ACHN (cell line): ENCODE measurements at regions not wholly inside any gene's neighbourhood (a gene's known extent, or its start where the extent isn't known, plus 50 kb on each side); places are given as distances from the start of the nearest gene placed in this dataset.

Experiments
- DNase-seq: peaks from one replicate; pipeline ENCODE4 v3.0.0-alpha.2; 2015
- in situ Hi-C: cut with HindIII; loops from 2 replicates; pipeline ENCODE4 v1.10.0; 2017; ENCODE audit warnings: low sequenced_read_pairs, low pct_ligation_motif_present, low pct_unique_long_range_greater_than_20kb

- DNase-seq: no peak
- in situ Hi-C loops: no loop called here
These were observed 77.0 kb upstream of the EEPD1 start for GRCh38 chr7:36076074-36076473.

- no peak for DNase-seq
- in situ Hi-C loops: no loop called here
These were observed 74.2 kb upstream of the EEPD1 start for GRCh38 chr7:36078816-36079360.

DNA sequence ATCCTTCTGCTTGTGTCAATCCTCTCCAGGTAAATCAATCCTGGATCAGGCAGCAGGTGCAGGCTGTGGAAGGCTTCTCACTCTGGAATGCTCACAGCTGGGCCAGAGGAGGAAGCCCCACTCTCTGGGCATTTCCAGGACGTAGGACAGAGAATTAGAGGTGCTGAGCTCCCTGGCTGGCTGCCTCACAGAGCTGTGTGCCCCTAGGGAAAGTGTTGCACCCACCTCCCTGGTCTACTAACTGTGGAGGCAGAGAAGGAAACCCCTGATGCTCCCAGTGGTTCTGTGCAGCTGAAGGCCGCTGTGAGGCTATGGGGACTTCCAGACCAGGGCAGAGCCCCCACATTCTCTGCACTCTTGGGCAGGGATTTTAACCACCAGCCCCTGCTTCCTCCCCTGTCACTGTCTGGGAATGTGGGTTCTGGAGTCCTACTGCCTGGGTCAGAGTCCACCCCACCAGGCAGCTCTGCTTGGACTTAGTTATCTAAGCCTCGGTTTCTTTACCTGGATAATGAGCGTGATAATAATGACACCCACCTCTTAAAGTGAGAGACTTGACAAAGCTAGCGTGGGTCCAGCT lies 73.5 kb upstream of the EEPD1 start:
- no peak for DNase-seq
- in situ Hi-C loops: no loop called here

DNA sequence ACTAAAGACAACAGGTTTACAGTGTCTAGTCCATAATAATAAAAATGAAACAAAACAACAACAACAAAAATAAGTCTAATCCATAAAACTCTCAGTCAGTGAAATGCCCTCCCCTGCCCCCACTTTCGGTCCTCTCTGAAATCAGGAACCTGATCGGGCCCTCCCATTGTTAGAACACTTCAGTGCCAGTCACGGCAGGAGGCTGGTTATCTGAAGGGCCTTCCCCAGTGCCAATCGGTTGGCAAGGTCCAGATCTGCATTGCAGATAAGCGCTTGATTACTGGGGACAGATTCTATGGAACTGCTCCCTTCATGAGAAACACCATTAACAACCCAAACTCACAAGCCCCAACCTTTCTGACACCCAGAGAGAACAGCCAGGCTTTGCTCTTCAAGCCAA lies 72.2 kb upstream of the EEPD1 start:
- in situ Hi-C loops: no loop called here
- DNase-seq: no peak

GRCh38 chr7:36082216-36082615 lies 70.8 kb upstream of the EEPD1 start:
- no peak for DNase-seq
- in situ Hi-C loops: no loop called here

GRCh38 chr7:36082910-36083309 lies 70.1 kb upstream of the EEPD1 start:
- in situ Hi-C loops: no loop called here
- DNase-seq: peak; percentile 11

DNA sequence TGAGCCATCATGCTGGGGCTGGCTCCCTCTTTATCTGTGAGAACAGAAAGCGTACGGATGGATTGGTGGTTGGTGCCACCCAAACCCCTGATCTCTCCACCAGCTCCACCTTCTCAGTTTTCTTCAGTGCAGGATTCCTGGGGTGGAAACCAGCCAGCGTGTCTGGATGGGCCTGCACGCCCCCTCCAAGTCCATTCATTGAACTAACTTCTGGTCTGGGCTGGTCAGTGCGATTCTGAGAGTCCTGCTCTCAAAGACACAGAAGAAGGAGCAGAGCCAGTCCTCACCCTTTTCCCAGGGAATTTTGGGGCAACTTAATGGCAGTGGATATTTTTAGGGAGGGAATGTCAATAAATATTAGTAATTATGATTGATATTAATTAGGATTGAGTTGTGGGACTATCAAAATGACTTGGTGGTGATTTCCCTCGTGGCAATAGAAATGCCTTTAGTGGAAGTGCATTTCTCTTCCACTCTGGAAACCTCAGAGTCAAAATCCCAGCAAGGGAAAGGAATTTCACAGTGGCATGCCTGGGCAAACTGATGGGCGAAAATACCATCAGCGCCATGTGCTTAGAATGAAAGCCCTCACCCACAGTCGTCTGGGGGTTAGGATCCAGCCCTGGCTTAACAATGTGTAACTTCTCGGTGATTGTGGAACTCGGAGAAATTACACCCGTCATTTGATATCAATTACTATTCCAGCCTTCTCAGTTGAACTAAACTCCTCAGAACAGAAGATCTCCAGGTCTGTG lies 69.3 kb upstream of the EEPD1 start:
- in situ Hi-C loops: no loop called here
- DNase-seq: no peak

DNA sequence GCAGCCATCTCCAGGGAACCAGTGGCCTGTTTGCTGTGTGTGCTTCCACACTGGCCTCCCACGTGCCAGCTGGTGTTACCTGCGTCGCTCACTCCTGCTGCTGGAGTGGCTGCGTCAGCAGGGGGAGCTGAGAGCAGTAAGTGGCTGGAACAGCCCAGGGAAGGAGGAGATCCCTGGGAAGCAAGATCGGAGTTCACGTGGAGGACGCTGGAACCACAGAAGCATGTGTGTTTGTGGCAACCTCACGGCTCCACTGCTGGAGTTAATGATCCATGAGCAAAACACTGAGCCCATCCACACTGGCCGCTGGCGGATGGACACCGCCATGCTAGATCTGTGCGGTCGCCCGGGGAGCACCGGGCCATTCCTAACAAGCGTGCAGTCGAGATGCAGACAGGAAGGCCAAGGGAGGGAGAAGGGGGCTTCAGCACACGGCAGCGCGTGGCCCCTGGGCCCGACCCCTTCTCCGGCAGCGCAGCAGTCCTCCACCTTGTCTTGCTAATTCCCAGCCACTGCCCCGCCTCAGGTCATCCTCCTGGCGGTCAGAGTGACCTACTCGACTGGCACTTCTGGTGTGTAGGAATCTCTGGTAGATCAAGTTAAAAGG lies 68.5 kb upstream of the EEPD1 start:
- peak; percentile 73 for DNase-seq
- in situ Hi-C loops: no loop called here

- no peak for DNase-seq
- in situ Hi-C loops: no loop called here
These were observed 68.0 kb upstream of the EEPD1 start for GRCh38 chr7:36085096-36085495.

- in situ Hi-C loops: no loop called here
- no peak for DNase-seq
These were observed 66.5 kb upstream of the EEPD1 start for GRCh38 chr7:36086571-36086970.

GRCh38 chr7:36088553-36088952 lies 64.5 kb upstream of the EEPD1 start:
- no peak for DNase-seq
- in situ Hi-C loops: no loop called here

DNA sequence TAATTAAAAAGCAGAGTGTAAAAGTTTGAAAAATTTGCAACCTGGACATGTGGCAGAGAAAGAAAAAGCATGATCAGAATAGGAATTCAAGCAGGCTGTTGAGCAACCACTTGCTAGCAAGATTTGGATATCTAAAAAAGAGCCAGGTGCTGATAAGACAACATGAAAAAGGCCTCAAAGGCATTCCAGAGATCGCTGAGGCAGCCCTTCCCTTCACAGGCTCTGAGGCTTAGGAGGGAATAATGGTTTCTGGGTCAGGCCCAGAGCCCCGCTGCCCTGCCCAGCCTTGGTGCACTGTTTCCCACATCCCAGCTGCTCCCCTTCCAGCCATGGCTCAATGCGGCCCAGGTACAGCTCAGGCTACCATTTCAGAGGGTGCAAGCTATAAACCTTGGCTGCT lies 64.1 kb upstream of the EEPD1 start:
- DNase-seq: no peak
- in situ Hi-C loops: no loop called here

GRCh38 chr7:36090976-36091873 lies 61.8 kb upstream of the EEPD1 start:
- DNase-seq: no peak
- in situ Hi-C loops: no loop called here

- in situ Hi-C loops: no loop called here
- no peak for DNase-seq
These were observed 61.2 kb upstream of the EEPD1 start for GRCh38 chr7:36091874-36092176.

DNA sequence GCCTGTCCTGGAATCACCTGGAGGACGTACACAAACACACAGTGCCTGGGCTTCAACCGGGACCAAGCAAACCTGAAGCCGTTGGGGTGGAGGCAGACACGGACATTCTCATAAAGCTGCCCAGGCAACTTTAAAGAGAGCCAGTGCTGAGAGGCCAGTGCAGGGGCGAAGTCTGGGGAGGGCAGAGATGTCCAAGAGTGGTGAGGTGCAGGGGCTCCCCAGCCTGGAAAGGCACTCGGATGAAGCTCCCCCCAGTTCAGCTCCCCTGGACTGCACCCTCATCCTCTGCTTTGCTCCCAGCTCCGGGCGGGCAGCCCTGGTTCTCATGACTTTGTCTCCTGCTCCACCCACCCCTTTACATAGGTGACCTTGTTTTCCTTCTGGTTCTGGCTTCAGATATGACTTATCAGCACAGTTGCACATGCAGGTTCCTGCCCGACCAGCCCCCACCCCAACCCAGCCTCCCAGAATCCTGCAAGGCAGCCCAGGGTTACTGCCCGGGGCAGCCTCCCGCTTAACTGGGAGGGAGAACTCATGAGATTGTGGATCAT lies 60.8 kb upstream of the EEPD1 start:
- in situ Hi-C loops: no loop called here
- DNase-seq: no peak

- in situ Hi-C loops: no loop called here
These were observed 56.5 kb upstream of the EEPD1 start for GRCh38 chr7:36096460-36097095.

GRCh38 chr7:36098096-36098495 lies 55.0 kb upstream of the EEPD1 start:
- in situ Hi-C loops: no loop called here

More at GRCh38 chr7:36096460-36097095, 56.5 kb upstream of the EEPD1 start:
- DNase-seq: no peak

DNA sequence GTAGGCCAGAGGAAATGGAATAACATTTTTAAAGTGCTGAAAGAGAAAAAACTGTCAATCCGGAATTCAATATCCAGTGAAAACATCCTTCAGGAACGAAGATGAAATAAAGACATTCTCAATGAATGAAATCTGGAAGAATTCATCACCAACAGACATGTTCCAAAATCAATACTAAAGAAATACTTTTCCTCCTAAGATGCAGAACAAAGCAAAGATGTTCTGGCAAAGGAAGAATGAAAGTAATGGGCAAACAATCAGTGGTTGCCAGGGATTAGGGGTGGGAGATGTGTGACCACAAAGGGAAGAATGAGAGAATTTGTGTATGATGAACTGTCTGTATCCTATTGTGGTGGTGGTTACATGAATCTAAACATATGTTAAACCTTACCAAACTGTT lies 52.8 kb upstream of the EEPD1 start:
- DNase-seq: no peak
- in situ Hi-C loops: no loop called here

More at GRCh38 chr7:36098096-36098495, 55.0 kb upstream of the EEPD1 start:
- no peak for DNase-seq
